HT-29 (cell line): ENCODE measurements at regions not wholly inside any gene's neighbourhood (a gene's known extent, or its start where the extent isn't known, plus 50 kb on each side); places are given as distances from the start of the nearest gene placed in this dataset.

Experiments
- DNase-seq: peaks from one replicate; pipeline ENCODE4 v3.0.0-alpha.2; 2015; ENCODE audit warnings: low spot score

- no peak for DNase-seq
Measured at GRCh38 chr21:28358170-28358569, 634.5 kb downstream of the LTN1 start.

GRCh38 chr21:28357743-28358142 is 634.9 kb downstream of the LTN1 start:
- DNase-seq = no peak

GRCh38 chr21:28356422-28356821 is 636.3 kb downstream of the LTN1 start:
- no peak for DNase-seq

- DNase-seq = no peak
Measured at GRCh38 chr21:28345934-28346333, 646.7 kb downstream of the LTN1 start.

GRCh38 chr21:28344985-28345384 is 647.7 kb downstream of the LTN1 start:
- no peak for DNase-seq

GRCh38 chr21:28342212-28342810 is 650.4 kb downstream of the LTN1 start:
- no peak for DNase-seq

GRCh38 chr21:28339403-28339802 is 653.3 kb downstream of the LTN1 start:
- DNase-seq = no peak

- no peak for DNase-seq
Measured at GRCh38 chr21:28338701-28339305, 653.9 kb downstream of the LTN1 start.

GRCh38 chr21:28337315-28337714 is 655.4 kb downstream of the LTN1 start:
- DNase-seq = peak; percentile 68

GRCh38 chr21:28336314-28336713 is 656.4 kb downstream of the LTN1 start:
- DNase-seq = peak; percentile 60

GRCh38 chr21:28334407-28334806 is 658.3 kb downstream of the LTN1 start:
- DNase-seq = no peak

GRCh38 chr21:28333578-28334075 is 659.0 kb downstream of the LTN1 start:
- DNase-seq = no peak

GRCh38 chr21:28332796-28333195 is 659.9 kb downstream of the LTN1 start:
- DNase-seq = no peak

GRCh38 chr21:28325618-28326017 is 667.1 kb downstream of the LTN1 start:
- DNase-seq = no peak

- DNase-seq = no peak
Measured at GRCh38 chr21:28324690-28325089, 668.0 kb downstream of the LTN1 start.

GRCh38 chr21:28317177-28317950 is 675.3 kb downstream of the LTN1 start:
- no peak for DNase-seq

- DNase-seq = no peak
Measured at GRCh38 chr21:28311411-28312190, 681.1 kb downstream of the LTN1 start.

- no peak for DNase-seq
Measured at GRCh38 chr21:28310711-28311110, 682.0 kb downstream of the LTN1 start.

- no peak for DNase-seq
Measured at GRCh38 chr21:28310171-28310685, 682.4 kb downstream of the LTN1 start.

- no peak for DNase-seq
Measured at GRCh38 chr21:28309596-28309995, 683.1 kb downstream of the LTN1 start.

GRCh38 chr21:28308516-28308915 is 684.2 kb downstream of the LTN1 start:
- peak; percentile 29 for DNase-seq

GRCh38 chr21:28299946-28300345 is 692.7 kb downstream of the LTN1 start:
- no peak for DNase-seq
